ENCODE measurements at regions not wholly inside any gene's neighbourhood (a gene's known extent, or its start where the extent isn't known, plus 50 kb on each side); places are given as distances from the start of the nearest gene placed in this dataset.

DNA sequence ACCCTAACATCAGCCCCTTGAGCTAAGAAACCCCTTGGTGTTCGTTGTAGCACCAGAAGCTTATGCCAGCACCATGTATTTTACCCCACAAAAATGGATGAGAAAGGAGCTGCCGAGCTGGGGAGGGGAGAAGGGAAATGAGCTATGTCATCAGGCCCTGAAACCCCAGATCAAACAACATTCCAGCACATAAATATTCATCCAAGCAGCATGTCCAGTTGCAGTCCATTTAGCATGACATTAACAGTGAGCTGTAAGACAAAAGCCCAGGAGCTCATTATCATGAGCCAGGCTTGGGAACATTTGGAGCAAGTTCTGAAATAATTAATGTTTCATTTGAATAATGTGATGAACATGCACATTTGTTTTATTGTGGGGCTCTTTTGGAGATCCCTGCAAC lies 630.1 kb upstream of the TMEM132C start:
- CTCF ChIA-PET = no interaction called here
- TF ChIP-seq, protein P1, sequence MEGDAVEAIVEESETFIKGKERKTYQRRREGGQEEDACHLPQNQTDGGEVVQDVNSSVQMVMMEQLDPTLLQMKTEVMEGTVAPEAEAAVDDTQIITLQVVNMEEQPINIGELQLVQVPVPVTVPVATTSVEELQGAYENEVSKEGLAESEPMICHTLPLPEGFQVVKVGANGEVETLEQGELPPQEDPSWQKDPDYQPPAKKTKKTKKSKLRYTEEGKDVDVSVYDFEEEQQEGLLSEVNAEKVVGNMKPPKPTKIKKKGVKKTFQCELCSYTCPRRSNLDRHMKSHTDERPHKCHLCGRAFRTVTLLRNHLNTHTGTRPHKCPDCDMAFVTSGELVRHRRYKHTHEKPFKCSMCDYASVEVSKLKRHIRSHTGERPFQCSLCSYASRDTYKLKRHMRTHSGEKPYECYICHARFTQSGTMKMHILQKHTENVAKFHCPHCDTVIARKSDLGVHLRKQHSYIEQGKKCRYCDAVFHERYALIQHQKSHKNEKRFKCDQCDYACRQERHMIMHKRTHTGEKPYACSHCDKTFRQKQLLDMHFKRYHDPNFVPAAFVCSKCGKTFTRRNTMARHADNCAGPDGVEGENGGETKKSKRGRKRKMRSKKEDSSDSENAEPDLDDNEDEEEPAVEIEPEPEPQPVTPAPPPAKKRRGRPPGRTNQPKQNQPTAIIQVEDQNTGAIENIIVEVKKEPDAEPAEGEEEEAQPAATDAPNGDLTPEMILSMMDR (IDR thresholded peaks at IDR 0.05; ENCODE audit: unreplicated experiment) = no peak
- peaks cover 9% of the 10 kb centered on the region for H3K9me3 Mint-ChIP-seq (ENCODE audit: low read depth, unreplicated experiment)
- no peak for DNase-seq
- no peaks in the 10 kb centered on the region for H3K4me1 Mint-ChIP-seq (ENCODE audit: low read depth, unreplicated experiment)
- BruUV-seq (replicated peaks) = no TSS peak
- H3K27ac Mint-ChIP-seq (ENCODE audit: unreplicated experiment) = no peak overlapping the region
- H3K36me3 Mint-ChIP-seq (ENCODE audit: insufficient read depth, unreplicated experiment) = no peaks in the 10 kb centered on the region
- H3K4me3 Mint-ChIP-seq (ENCODE audit: low read depth, unreplicated experiment) = no peak overlapping the region
- intact Hi-C loops (cut with micrococcal nuclease; ENCODE audit: unreplicated experiment) = no loop called here
- no peaks in the 10 kb centered on the region for H3K27me3 Mint-ChIP-seq (ENCODE audit: unreplicated experiment)

DNA sequence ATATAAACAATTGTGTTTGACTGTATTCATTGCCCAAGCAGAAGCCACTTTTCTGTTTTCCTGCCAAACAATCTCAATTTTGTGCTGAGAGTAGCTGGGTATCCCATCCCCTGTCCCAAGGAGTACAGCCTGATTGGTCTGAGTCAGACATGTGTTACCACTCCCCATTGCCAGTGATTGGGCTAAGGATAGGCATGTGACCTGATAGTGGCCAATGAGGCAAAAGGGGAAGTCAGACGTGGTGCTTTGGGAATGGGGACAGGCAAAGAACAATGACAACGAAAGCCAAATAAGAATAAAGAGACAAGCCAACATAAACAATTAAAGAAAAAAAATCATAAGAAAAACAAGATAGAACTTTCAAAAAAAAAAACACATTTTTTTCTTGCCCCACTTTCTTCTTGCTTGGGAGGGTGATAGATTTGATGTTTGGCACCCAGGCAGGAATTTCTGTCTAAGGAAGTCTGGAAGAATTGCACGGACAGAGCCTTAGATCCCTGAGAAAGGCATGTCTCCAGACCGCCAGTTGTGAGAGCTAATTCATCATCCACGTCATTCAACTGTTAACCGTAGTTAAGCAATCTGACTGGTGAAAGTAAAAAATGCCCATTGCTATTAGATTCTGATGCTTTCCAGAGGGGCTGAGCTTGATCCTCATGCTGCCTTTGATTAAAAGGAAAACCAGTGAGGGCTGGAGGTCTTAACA lies 626.6 kb upstream of the TMEM132C start:
- intact Hi-C loops (cut with micrococcal nuclease; ENCODE audit: unreplicated experiment) = no loop called here
- no peaks in the 10 kb centered on the region for H3K27me3 Mint-ChIP-seq (ENCODE audit: unreplicated experiment)
- H3K36me3 Mint-ChIP-seq (ENCODE audit: insufficient read depth, unreplicated experiment) = no peaks in the 10 kb centered on the region
- peaks cover 18% of the 10 kb centered on the region for H3K9me3 Mint-ChIP-seq (ENCODE audit: low read depth, unreplicated experiment)
- BruUV-seq (replicated peaks) = no TSS peak
- H3K27ac Mint-ChIP-seq (ENCODE audit: unreplicated experiment) = no peak overlapping the region
- no peaks in the 10 kb centered on the region for H3K4me1 Mint-ChIP-seq (ENCODE audit: low read depth, unreplicated experiment)
- H3K4me3 Mint-ChIP-seq (ENCODE audit: low read depth, unreplicated experiment) = no peak overlapping the region
- no peak for DNase-seq
- CTCF ChIA-PET = no interaction called here
- TF ChIP-seq, protein P1 (IDR thresholded peaks at IDR 0.05; ENCODE audit: unreplicated experiment) = no peak

DNA sequence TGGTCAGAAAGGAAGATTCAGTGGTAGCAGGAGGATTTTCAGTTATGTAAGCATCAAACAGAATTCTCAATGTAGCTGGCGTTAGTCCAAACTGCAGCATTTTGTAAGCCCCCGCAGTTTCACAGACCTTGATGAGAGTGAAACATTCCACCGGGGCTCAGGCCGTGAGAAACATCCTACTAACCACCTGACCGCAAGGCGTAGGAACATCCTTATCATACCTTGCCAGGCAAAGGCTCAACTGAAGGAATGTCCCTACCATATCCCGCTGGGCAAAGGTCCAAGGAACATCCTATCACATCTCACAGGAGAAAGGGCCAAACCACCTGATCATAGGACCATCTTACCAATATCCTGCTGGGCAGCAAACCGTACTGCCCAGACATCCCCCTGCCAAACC lies 624.8 kb upstream of the TMEM132C start:
- no peak overlapping the region for H3K27ac Mint-ChIP-seq (ENCODE audit: unreplicated experiment)
- no TSS peak for BruUV-seq (replicated peaks)
- no peak for DNase-seq
- H3K4me1 Mint-ChIP-seq (ENCODE audit: low read depth, unreplicated experiment) = no peaks in the 10 kb centered on the region
- TF ChIP-seq, protein P1 (IDR thresholded peaks at IDR 0.05; ENCODE audit: unreplicated experiment) = no peak
- no peaks in the 10 kb centered on the region for H3K27me3 Mint-ChIP-seq (ENCODE audit: unreplicated experiment)
- no peak overlapping the region for H3K4me3 Mint-ChIP-seq (ENCODE audit: low read depth, unreplicated experiment)
- intact Hi-C loops (cut with micrococcal nuclease; ENCODE audit: unreplicated experiment) = no loop called here
- H3K36me3 Mint-ChIP-seq (ENCODE audit: insufficient read depth, unreplicated experiment) = no peaks in the 10 kb centered on the region
- CTCF ChIA-PET = no interaction called here
- peaks cover 17% of the 10 kb centered on the region for H3K9me3 Mint-ChIP-seq (ENCODE audit: low read depth, unreplicated experiment)

DNA sequence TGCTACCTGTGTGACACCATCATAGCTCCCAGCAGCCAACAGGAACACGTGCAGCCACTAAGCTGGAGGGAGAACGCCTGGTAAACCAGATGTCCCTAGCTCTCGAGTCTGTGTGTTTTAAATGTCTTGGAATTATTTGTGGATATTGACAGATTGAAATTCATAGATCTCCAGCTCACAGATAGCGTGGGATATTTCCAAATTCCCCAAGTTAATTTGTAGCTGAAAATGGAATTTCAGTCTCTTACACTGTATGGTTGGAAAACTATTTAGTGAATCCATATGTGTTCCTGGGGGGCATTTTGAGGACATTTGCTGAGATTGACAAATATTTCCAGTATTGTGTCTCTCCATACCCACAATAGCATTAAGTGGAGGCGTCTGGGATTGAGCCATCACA lies 618.6 kb upstream of the TMEM132C start:
- DNase-seq = no peak
- no TSS peak for BruUV-seq (replicated peaks)
- CTCF ChIA-PET = no interaction called here
- no peak overlapping the region for H3K27ac Mint-ChIP-seq (ENCODE audit: unreplicated experiment)
- H3K36me3 Mint-ChIP-seq (ENCODE audit: insufficient read depth, unreplicated experiment) = no peaks in the 10 kb centered on the region
- no peak overlapping the region for H3K4me3 Mint-ChIP-seq (ENCODE audit: low read depth, unreplicated experiment)
- H3K4me1 Mint-ChIP-seq (ENCODE audit: low read depth, unreplicated experiment) = no peaks in the 10 kb centered on the region
- intact Hi-C loops (cut with micrococcal nuclease; ENCODE audit: unreplicated experiment) = no loop called here
- H3K27me3 Mint-ChIP-seq (ENCODE audit: unreplicated experiment) = no peaks in the 10 kb centered on the region
- TF ChIP-seq, protein P1 (IDR thresholded peaks at IDR 0.05; ENCODE audit: unreplicated experiment) = no peak
- peaks cover 17% of the 10 kb centered on the region for H3K9me3 Mint-ChIP-seq (ENCODE audit: low read depth, unreplicated experiment)
